ENCODE measurements at regions not wholly inside any gene's neighbourhood (a gene's known extent, or its start where the extent isn't known, plus 50 kb on each side); places are given as distances from the start of the nearest gene placed in this dataset.

- TF ChIP-seq JUNB (IDR thresholded peaks at IDR 0.05; ENCODE audit: unreplicated experiment) (no peak), ETS1 (IDR thresholded peaks at IDR 0.05) (no peak), CTCF (conservative IDR thresholded peaks at IDR 0.05; ENCODE audit: low read depth in 2 of 2) (no peak), ZNF114 (CRISPR knock-in tag; IDR thresholded peaks at IDR 0.05) (no peak), CREB1 (CRISPR knock-in tag; IDR thresholded peaks at IDR 0.05; ENCODE audit: low read depth) (no peak), EZH2phosphoT487 (IDR thresholded peaks at IDR 0.05; ENCODE audit: unreplicated experiment) (no peak)
These were observed 216.0 kb upstream of the NANOGP8 start (continued) for GRCh38 chr15:35301088-35301487.

GRCh38 chr15:35299059-35299735, 214.1 kb upstream of the NANOGP8 start:
- no peaks in the 10 kb centered on the region for H3K36me3 Mint-ChIP-seq (ENCODE audit: low read depth)

More at GRCh38 chr15:35299059-35299735, 214.1 kb upstream of the NANOGP8 start:
- Mint-ChIP-seq H3K27ac (no peak overlapping the region), H3K27me3 (ENCODE audit: insufficient read depth, low read depth, poor library complexity) (peaks cover 5% of the 10 kb centered on the region), H3K4me1 (no peaks in the 10 kb centered on the region), H3K4me3 (no peak overlapping the region), H3K9me3 (no peaks in the 10 kb centered on the region)
- H3K4me3 ChIP-seq, result no peak overlapping the region
- TF ChIP-seq JUNB (IDR thresholded peaks at IDR 0.05; ENCODE audit: unreplicated experiment) (no peak), EZH2 (IDR thresholded peaks at IDR 0.05; ENCODE audit: low read depth, unreplicated experiment) (no peak), CREB1 (CRISPR knock-in tag; IDR thresholded peaks at IDR 0.05; ENCODE audit: low read depth) (no peak), POLR2AphosphoS5 (IDR thresholded peaks at IDR 0.05; ENCODE audit: low read depth) (no peak), ZNF331 (CRISPR knock-in tag; IDR thresholded peaks at IDR 0.05; ENCODE audit: low read depth) (no peak), ETS1 (IDR thresholded peaks at IDR 0.05) (no peak), ZNF114 (CRISPR knock-in tag; IDR thresholded peaks at IDR 0.05) (no peak), EZH2phosphoT487 (IDR thresholded peaks at IDR 0.05; ENCODE audit: unreplicated experiment) (no peak), NANOG (IDR thresholded peaks at IDR 0.05; ENCODE audit: borderline replicate concordance) (no peak), CTCF (conservative IDR thresholded peaks at IDR 0.05; ENCODE audit: low read depth in 2 of 2) (no peak), STAT1 (IDR thresholded peaks at IDR 0.05; ENCODE audit: unreplicated experiment) (no peak), REST (IDR thresholded peaks at IDR 0.05; ENCODE audit: unreplicated experiment) (no peak)
- no peaks in the 10 kb centered on the region for H3K79me2 ChIP-seq (replicated peaks; ENCODE audit: insufficient read depth)
- no peak overlapping the region for H2AFZ ChIP-seq
- H3K4me1 ChIP-seq (ENCODE audit: insufficient read depth), result no peaks in the 10 kb centered on the region
- H3K9me2 ChIP-seq (ENCODE audit: insufficient read depth), result no peaks in the 10 kb centered on the region
- no peaks in the 10 kb centered on the region for H3K36me3 ChIP-seq (ENCODE audit: insufficient read depth)
- H3F3A ChIP-seq (replicated peaks; ENCODE audit: low read depth), result no peaks in the 10 kb centered on the region
- H3K4me2 ChIP-seq, result no peak overlapping the region
- no peak overlapping the region for H3K27ac ChIP-seq (ENCODE audit: low read depth)
- no peaks in the 10 kb centered on the region for H3K27me3 ChIP-seq (ENCODE audit: insufficient read depth)
- no peak for DNase-seq (ENCODE audit: low spot score)
- H4K20me1 ChIP-seq (replicated peaks; ENCODE audit: insufficient read depth), result no peaks in the 10 kb centered on the region
- no peak for ATAC-seq
